ENCODE measurements at regions not wholly inside any gene's neighbourhood (a gene's known extent, or its start where the extent isn't known, plus 50 kb on each side); places are given as distances from the start of the nearest gene placed in this dataset.

GRCh38 chr6:93759190-93759589 lies 339.8 kb upstream of the EPHA7 start:
- TF ChIP-seq EZH2 (IDR thresholded peaks at IDR 0.05; ENCODE audit: low read length), result no peak
- TF ChIP-seq CTCF (optimal IDR thresholded peaks at IDR 0.05 in 1 of 3, IDR thresholded peaks at IDR 0.05 in 1 of 3, conservative IDR thresholded peaks at IDR 0.05 in 1 of 3; ENCODE audit: extremely low read depth in 1 of 3, insufficient read depth in 2 of 3, low read length in 3 of 3), result no peak
